HCT116 (cell line): ENCODE measurements at regions not wholly inside any gene's neighbourhood (a gene's known extent, or its start where the extent isn't known, plus 50 kb on each side); places are given as distances from the start of the nearest gene placed in this dataset.

Experiments used
- ATAC-seq: fragments of 200-7000 bp; cut with Tn5 transposase; 2 replicates; pipeline ENCODE4 v1.9.1; 2020; ENCODE audit warnings: mild to moderate bottlenecking, moderate library complexity
- BruUV-seq: library from RNA; stranded (reverse); fragments of 400-500 nt; replicated peaks from 2 replicates; lab custom pipeline; 2021; lab: Mats Ljungman, UMichigan
- CTCF ChIA-PET: fragments of 300-600 bp; sonication (Branson Sonifier 250); formaldehyde crosslinking; loops from one replicate; lab custom pipeline; 2021; ENCODE audit warnings: antibody characterized with exemption; lab: Charles Lee
- POLR2A ChIA-PET: fragments of 300-600, 350-600 bp; sonication (Branson Sonifier 250); formaldehyde crosslinking; loops from one replicate; lab custom pipeline; 2021; ENCODE audit warnings: antibody characterized with exemption; lab: Charles Lee
- RAD21 ChIA-PET, 2 experiments: fragments of 300-600 bp; sonication (Branson Sonifier 250); formaldehyde crosslinking; loops; one replicate each; lab custom pipeline; 2023; ENCODE audit warnings: low total read pairs in 2 of 2; ENCODE audit not compliant: uncharacterized antibody in 2 of 2, unreplicated experiment in 2 of 2, low non-redundant PET in 1 of 2; lab: Charles Lee
- DNase-seq: peaks from one replicate; pipeline ENCODE4 v3.0.0-alpha.2; 2010; ENCODE audit warnings: low read depth, low spot score
- H2AFZ ChIP-seq: fragments of 200-600 bp; shearing (Covaris generic), sonication (generic); 2 replicates; pipeline ENCODE4 v1.6.1; 2017; ENCODE audit warnings: low read depth, mixed run types, mixed read lengths, antibody characterized with exemption, low read length; ENCODE audit not compliant: poor library complexity, severe bottlenecking
- H3K27ac ChIP-seq: 2 replicates; pipeline ENCODE4 v1.5.1; 2012; ENCODE audit warnings: low read depth, low read length
- H3K27me3 ChIP-seq: fragments of 200-600 bp; sonication (generic); 2 replicates; pipeline ENCODE4 v1.6.1; 2016; ENCODE audit warnings: mixed run types, low read length, mixed read lengths; ENCODE audit not compliant: insufficient read depth
- H3K36me3 ChIP-seq, 2 experiments: fragments of 200-500 bp in 1 of 2; fragments of 200-600 bp in 1 of 2; sonication (Bioruptor generic) in 1 of 2; sonication (generic) in 1 of 2; 2 replicates each; pipeline versions ENCODE4 v1.5.1 to v1.6.1; 2014 to 2016; ENCODE audit warnings: low read length in 2 of 2, inconsistent platforms in 1 of 2, mixed read lengths in 1 of 2, mixed run types in 1 of 2; ENCODE audit not compliant: insufficient read depth in 2 of 2, control insufficient read depth in 1 of 2
- H3K4me1 ChIP-seq, 2 experiments: fragments of 200-600 bp in 1 of 2; sonication (generic) in 1 of 2; 2 replicates each; pipeline versions ENCODE4 v1.5.1 to v1.6.1; 2012 to 2017; ENCODE audit warnings: low read length in 2 of 2, inconsistent platforms in 1 of 2, mild to moderate bottlenecking in 1 of 2, mixed read lengths in 1 of 2, mixed run types in 1 of 2, moderate library complexity in 1 of 2; ENCODE audit not compliant: insufficient read depth in 2 of 2, control insufficient read depth in 1 of 2
- H3K4me2 ChIP-seq: fragments of 200-600 bp; sonication (generic); 2 replicates; pipeline ENCODE4 v1.6.1; 2017; ENCODE audit warnings: mixed run types, low read length, mixed read lengths
- H3K4me3 ChIP-seq, 2 experiments: fragments of 200-600 bp in 1 of 2; sonication (generic) in 1 of 2; replicated peaks in 1 of 2; 2 replicates each; pipeline ENCODE4 v1.5.1; 2011 to 2016; ENCODE audit warnings: low read length in 2 of 2, control low read depth in 1 of 2, low read depth in 1 of 2, mild to moderate bottlenecking in 1 of 2, mixed read lengths in 1 of 2, mixed run types in 1 of 2
- H3K79me2 ChIP-seq: fragments of 200-600 bp; sonication (generic); 2 replicates; pipeline ENCODE4 v1.6.1; 2017; ENCODE audit warnings: mild to moderate bottlenecking, mixed run types, low read length, moderate library complexity, mixed read lengths; ENCODE audit not compliant: insufficient read depth
- H3K9ac ChIP-seq: fragments of 200-600 bp; sonication (generic); 2 replicates; pipeline ENCODE4 v1.6.1; 2016; ENCODE audit warnings: low read length, mixed read lengths
- H3K9me2 ChIP-seq: fragments of 200-600 bp; sonication (generic), shearing (Covaris generic); 2 replicates; pipeline ENCODE4 v1.6.1; 2017; ENCODE audit warnings: mixed run types, mild to moderate bottlenecking, moderate library complexity; ENCODE audit not compliant: insufficient read depth
- H3K9me3 ChIP-seq, 2 experiments: fragments of 200-500 bp in 1 of 2; fragments of 200-600 bp in 1 of 2; sonication (Bioruptor generic) in 1 of 2; sonication (generic) in 1 of 2; 2 replicates each; pipeline ENCODE4 v1.6.1; 2014 to 2017; ENCODE audit warnings: low read length in 2 of 2, mixed read lengths in 2 of 2, inconsistent platforms in 1 of 2, low read depth in 1 of 2, mild to moderate bottlenecking in 1 of 2, mixed run types in 1 of 2, moderate library complexity in 1 of 2; ENCODE audit not compliant: control insufficient read depth in 1 of 2, insufficient read depth in 1 of 2
- H4K20me1 ChIP-seq: fragments of 200-600 bp; sonication (generic), shearing (Covaris generic); 2 replicates; pipeline ENCODE4 v1.6.1; 2017; ENCODE audit warnings: mixed run types, mild to moderate bottlenecking, moderate library complexity; ENCODE audit not compliant: insufficient read depth
- CEBPB ChIP-seq: IDR thresholded peaks from 2 replicates; pipeline ENCODE4 v1.6.1; 2012; ENCODE audit warnings: low read depth
- EZH2 ChIP-seq: fragments of 200-600 bp; sonication (generic); IDR thresholded peaks from 2 replicates; pipeline ENCODE4 v1.6.1; 2017; ENCODE audit warnings: antibody characterized with exemption, mixed run types
- POLR2A ChIP-seq: IDR thresholded peaks from 2 replicates; pipeline ENCODE4 v1.7.0; 2011; ENCODE audit warnings: borderline replicate concordance; ENCODE audit not compliant: insufficient read depth, insufficient read length; ENCODE audit errors: extremely low read depth
- POLR2AphosphoS5 ChIP-seq: IDR thresholded peaks from 2 replicates; pipeline ENCODE4 v1.6.1; 2011; ENCODE audit warnings: mild to moderate bottlenecking, low read depth, low read length, moderate library complexity
- RAD21 ChIP-seq: IDR thresholded peaks from 2 replicates; pipeline ENCODE4 v1.6.1; 2012; ENCODE audit warnings: low read depth, mild to moderate bottlenecking
- TCF7L2 ChIP-seq: IDR thresholded peaks from 2 replicates; pipeline ENCODE4 v1.7.0; 2011; ENCODE audit warnings: borderline replicate concordance, inconsistent platforms; ENCODE audit not compliant: insufficient read depth, insufficient read length; ENCODE audit errors: extremely low read depth
- ZFX ChIP-seq: fragments of 450-650 bp; IDR thresholded peaks from 2 replicates; pipeline ENCODE4 v1.6.1; 2017
- ZNF274 ChIP-seq: fragments of 200-500 bp; sonication (Bioruptor generic); IDR thresholded peaks from 2 replicates; pipeline ENCODE4 v1.6.1; 2014; ENCODE audit warnings: mild to moderate bottlenecking, low read depth, low read length, inconsistent platforms
- intact Hi-C: fragments of 100-400 bp; cut with micrococcal nuclease; formaldehyde crosslinking; loops from 2 replicates; pipeline ENCODE4 v1.10.0; 2022
- TF ChIP-seq, protein P1 (sequence below): IDR thresholded peaks from 2 replicates; pipeline ENCODE4 v1.6.1; 2011; ENCODE audit warnings: mild to moderate bottlenecking, low read length, moderate library complexity; ENCODE audit not compliant: insufficient replicate concordance; ENCODE audit errors: extremely low read depth
- TF ChIP-seq, protein P2 (sequence below): IDR thresholded peaks from 2 replicates; pipeline ENCODE4 v1.6.1; 2012
- TF ChIP-seq, protein P3 (sequence below), 3 experiments: fragments of 200-600 bp in 1 of 3; sonication (generic) in 1 of 3; IDR thresholded peaks in 2 of 3; conservative IDR thresholded peaks in 1 of 3; 2 replicates each; pipeline ENCODE4 v1.5.1; 2012 to 2017; ENCODE audit warnings: low read depth in 2 of 3, low read length in 2 of 3, antibody characterized with exemption in 1 of 3, borderline replicate concordance in 1 of 3, control low read depth in 1 of 3, mild to moderate bottlenecking in 1 of 3, mixed read lengths in 1 of 3, mixed run types in 1 of 3, moderate library complexity in 1 of 3; ENCODE audit not compliant: insufficient read depth in 1 of 3
- TF ChIP-seq, protein P4 (sequence below): IDR thresholded peaks from 2 replicates; pipeline ENCODE4 v1.6.1; 2012; ENCODE audit warnings: low read depth
- TF ChIP-seq, protein P5 (sequence below): IDR thresholded peaks from 2 replicates; pipeline ENCODE4 v1.6.1; 2012

DNA sequence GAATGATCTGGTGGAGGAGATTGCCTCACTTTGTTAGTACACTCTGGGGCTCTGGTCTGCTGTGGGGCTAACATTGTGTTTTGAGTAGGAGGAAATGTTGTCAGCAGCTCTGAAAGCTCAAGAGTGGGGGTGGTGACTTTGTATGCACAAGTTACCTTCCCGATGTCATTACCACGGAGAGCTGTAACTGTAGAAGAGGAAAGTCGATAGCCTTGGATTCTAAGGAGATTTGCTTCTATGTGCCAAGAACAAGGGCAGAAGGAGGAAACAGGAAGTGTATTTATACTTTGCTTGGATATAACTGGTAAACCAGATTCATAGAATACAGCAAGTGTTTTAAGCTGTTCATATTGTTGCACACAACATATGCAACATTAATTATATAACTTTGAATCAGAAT lies 196.1 kb downstream of the AMY1C start:
- H3K4me3 ChIP-seq = no peak overlapping the region
- intact Hi-C loops = no loop called here

DNA sequence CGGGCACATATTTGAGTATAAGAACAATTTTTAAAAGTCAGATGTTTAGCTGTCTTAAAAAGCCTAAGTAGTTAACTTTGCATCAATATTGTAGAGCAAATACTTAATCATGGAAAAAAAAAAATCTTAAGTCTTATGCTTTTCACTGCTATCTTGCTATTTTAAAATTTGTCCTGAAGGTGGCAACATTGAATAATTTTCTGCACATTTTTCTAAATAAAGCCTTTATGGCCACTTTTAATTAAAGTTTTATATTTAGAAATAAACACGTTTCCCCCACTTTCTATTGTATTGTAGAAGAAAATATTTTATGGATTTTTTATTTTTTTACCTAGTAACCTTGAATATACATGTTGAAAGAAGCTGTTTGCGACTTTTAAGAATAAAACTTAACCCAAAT lies 198.8 kb downstream of the AMY1C start:
- H4K20me1 ChIP-seq = no peaks in the 10 kb centered on the region
- TF ChIP-seq POLR2A (no peak), POLR2AphosphoS5 (no peak), ZNF274 (no peak), ZFX (no peak), EZH2 (no peak), RAD21 (no peak)
- TF ChIP-seq, protein P1, sequence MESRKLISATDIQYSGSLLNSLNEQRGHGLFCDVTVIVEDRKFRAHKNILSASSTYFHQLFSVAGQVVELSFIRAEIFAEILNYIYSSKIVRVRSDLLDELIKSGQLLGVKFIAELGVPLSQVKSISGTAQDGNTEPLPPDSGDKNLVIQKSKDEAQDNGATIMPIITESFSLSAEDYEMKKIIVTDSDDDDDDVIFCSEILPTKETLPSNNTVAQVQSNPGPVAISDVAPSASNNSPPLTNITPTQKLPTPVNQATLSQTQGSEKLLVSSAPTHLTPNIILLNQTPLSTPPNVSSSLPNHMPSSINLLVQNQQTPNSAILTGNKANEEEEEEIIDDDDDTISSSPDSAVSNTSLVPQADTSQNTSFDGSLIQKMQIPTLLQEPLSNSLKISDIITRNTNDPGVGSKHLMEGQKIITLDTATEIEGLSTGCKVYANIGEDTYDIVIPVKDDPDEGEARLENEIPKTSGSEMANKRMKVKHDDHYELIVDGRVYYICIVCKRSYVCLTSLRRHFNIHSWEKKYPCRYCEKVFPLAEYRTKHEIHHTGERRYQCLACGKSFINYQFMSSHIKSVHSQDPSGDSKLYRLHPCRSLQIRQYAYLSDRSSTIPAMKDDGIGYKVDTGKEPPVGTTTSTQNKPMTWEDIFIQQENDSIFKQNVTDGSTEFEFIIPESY = no peak
- TF ChIP-seq, protein P2, sequence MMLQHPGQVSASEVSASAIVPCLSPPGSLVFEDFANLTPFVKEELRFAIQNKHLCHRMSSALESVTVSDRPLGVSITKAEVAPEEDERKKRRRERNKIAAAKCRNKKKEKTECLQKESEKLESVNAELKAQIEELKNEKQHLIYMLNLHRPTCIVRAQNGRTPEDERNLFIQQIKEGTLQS = no peak
- TF ChIP-seq, protein P3, sequence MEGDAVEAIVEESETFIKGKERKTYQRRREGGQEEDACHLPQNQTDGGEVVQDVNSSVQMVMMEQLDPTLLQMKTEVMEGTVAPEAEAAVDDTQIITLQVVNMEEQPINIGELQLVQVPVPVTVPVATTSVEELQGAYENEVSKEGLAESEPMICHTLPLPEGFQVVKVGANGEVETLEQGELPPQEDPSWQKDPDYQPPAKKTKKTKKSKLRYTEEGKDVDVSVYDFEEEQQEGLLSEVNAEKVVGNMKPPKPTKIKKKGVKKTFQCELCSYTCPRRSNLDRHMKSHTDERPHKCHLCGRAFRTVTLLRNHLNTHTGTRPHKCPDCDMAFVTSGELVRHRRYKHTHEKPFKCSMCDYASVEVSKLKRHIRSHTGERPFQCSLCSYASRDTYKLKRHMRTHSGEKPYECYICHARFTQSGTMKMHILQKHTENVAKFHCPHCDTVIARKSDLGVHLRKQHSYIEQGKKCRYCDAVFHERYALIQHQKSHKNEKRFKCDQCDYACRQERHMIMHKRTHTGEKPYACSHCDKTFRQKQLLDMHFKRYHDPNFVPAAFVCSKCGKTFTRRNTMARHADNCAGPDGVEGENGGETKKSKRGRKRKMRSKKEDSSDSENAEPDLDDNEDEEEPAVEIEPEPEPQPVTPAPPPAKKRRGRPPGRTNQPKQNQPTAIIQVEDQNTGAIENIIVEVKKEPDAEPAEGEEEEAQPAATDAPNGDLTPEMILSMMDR (IDR thresholded peaks at IDR 0.05 in 2 of 3, conservative IDR thresholded peaks at IDR 0.05 in 1 of 3; ENCODE audit: borderline replicate concordance in 1 of 3, insufficient read depth in 1 of 3, low read depth in 2 of 3, low read length in 2 of 3) = no peak; a peak in 1 of 6 replicates
- TF ChIP-seq, protein P4, sequence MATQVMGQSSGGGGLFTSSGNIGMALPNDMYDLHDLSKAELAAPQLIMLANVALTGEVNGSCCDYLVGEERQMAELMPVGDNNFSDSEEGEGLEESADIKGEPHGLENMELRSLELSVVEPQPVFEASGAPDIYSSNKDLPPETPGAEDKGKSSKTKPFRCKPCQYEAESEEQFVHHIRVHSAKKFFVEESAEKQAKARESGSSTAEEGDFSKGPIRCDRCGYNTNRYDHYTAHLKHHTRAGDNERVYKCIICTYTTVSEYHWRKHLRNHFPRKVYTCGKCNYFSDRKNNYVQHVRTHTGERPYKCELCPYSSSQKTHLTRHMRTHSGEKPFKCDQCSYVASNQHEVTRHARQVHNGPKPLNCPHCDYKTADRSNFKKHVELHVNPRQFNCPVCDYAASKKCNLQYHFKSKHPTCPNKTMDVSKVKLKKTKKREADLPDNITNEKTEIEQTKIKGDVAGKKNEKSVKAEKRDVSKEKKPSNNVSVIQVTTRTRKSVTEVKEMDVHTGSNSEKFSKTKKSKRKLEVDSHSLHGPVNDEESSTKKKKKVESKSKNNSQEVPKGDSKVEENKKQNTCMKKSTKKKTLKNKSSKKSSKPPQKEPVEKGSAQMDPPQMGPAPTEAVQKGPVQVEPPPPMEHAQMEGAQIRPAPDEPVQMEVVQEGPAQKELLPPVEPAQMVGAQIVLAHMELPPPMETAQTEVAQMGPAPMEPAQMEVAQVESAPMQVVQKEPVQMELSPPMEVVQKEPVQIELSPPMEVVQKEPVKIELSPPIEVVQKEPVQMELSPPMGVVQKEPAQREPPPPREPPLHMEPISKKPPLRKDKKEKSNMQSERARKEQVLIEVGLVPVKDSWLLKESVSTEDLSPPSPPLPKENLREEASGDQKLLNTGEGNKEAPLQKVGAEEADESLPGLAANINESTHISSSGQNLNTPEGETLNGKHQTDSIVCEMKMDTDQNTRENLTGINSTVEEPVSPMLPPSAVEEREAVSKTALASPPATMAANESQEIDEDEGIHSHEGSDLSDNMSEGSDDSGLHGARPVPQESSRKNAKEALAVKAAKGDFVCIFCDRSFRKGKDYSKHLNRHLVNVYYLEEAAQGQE = no peak
- TF ChIP-seq, all 23 proteins: peak for 0
- H3K9me3 ChIP-seq = peaks cover 3 to 5% of the 10 kb centered on the region in 2 experiments; a peak in 1 of 4 replicates
- no peak overlapping the region for H3K4me3 ChIP-seq
- RAD21 ChIA-PET = no interaction called here
- H3K79me2 ChIP-seq = no peaks in the 10 kb centered on the region
- ATAC-seq (no peak), DNase-seq (no peak)
- H2AFZ ChIP-seq = no peak overlapping the region
- H3K4me2 ChIP-seq = no peak overlapping the region
- POLR2A ChIA-PET = no interaction called here
- CTCF ChIA-PET = no interaction called here
- H3K27me3 ChIP-seq = no peaks in the 10 kb centered on the region
- no peaks in the 10 kb centered on the region for H3K4me1 ChIP-seq
- no TSS peak for BruUV-seq
- no peak overlapping the region for H3K9ac ChIP-seq
- H3K36me3 ChIP-seq = no peaks in the 10 kb centered on the region
- no peaks in the 10 kb centered on the region for H3K9me2 ChIP-seq
- no peak overlapping the region for H3K27ac ChIP-seq
- intact Hi-C loops = no loop called here

More for the DNA sequence above, 196.1 kb downstream of the AMY1C start:
- no peak overlapping the region for H3K27ac ChIP-seq
- no peak overlapping the region for H3K9ac ChIP-seq
- no peaks in the 10 kb centered on the region for H3K4me1 ChIP-seq
- ChIA-PET CTCF (no interaction called here), POLR2A (no interaction called here), RAD21 (no interaction called here)
- H3K9me3 ChIP-seq = peaks cover under 1 to 5% of the 10 kb centered on the region in 2 experiments; a peak in 2 of 4 replicates
- no peaks in the 10 kb centered on the region for H4K20me1 ChIP-seq
- no peaks in the 10 kb centered on the region for H3K79me2 ChIP-seq
- no peaks in the 10 kb centered on the region for H3K9me2 ChIP-seq
- DNase-seq (no peak), ATAC-seq (no peak)
- H3K27me3 ChIP-seq = no peaks in the 10 kb centered on the region
- H3K36me3 ChIP-seq = no peaks in the 10 kb centered on the region
- H3K4me2 ChIP-seq = no peak overlapping the region
- H2AFZ ChIP-seq = no peak overlapping the region
- TF ChIP-seq, protein P5, sequence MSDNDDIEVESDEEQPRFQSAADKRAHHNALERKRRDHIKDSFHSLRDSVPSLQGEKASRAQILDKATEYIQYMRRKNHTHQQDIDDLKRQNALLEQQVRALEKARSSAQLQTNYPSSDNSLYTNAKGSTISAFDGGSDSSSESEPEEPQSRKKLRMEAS = no peak
- TF ChIP-seq TCF7L2 (no peak), CEBPB (no peak), ZFX (no peak)
- BruUV-seq = no TSS peak
